Astrocyte (in vitro differentiated cells and primary cell): ENCODE measurements at regions not wholly inside any gene's neighbourhood (a gene's known extent, or its start where the extent isn't known, plus 50 kb on each side); places are given as distances from the start of the nearest gene placed in this dataset.

ENCODE experiments used
- DNase-seq: peaks from one replicate; pipeline ENCODE4 v3.0.0-alpha.2; 2010; ENCODE audit warnings: low read depth
- FAIRE-seq: peaks from 2 replicates; lab custom pipeline; 2011; peaks lifted over from hg19 to GRCh38; lab: Jason Lieb, UNC
- H2AFZ ChIP-seq: 2 replicates; pipeline ENCODE4 v1.6.0; 2012; ENCODE audit warnings: low read depth, low read length, inconsistent platforms
- H3K27ac ChIP-seq: 2 replicates; pipeline ENCODE4 v1.5.1; 2011; ENCODE audit warnings: low read depth, low read length, inconsistent platforms
- H3K27me3 ChIP-seq: 2 replicates; pipeline ENCODE4 v1.6.0; 2011; ENCODE audit warnings: low read length, inconsistent platforms; ENCODE audit not compliant: insufficient read depth
- H3K36me3 ChIP-seq: 2 replicates; pipeline ENCODE4 v1.5.1; 2011; ENCODE audit warnings: low read length, inconsistent platforms; ENCODE audit not compliant: insufficient read depth
- H3K4me1 ChIP-seq: 2 replicates; pipeline ENCODE4 v1.5.1; 2011; ENCODE audit warnings: low read length, inconsistent platforms; ENCODE audit not compliant: insufficient read depth
- H3K4me2 ChIP-seq: 2 replicates; pipeline ENCODE4 v1.6.0; 2012; ENCODE audit warnings: low read length, inconsistent platforms
- H3K4me3 ChIP-seq: 2 replicates; pipeline ENCODE4 v1.5.1; 2011; ENCODE audit warnings: low read depth, mild to moderate bottlenecking, low read length, inconsistent platforms; ENCODE audit not compliant: insufficient read depth
- H3K79me2 ChIP-seq: 2 replicates; pipeline ENCODE4 v1.6.0; 2012; ENCODE audit warnings: mild to moderate bottlenecking, low read length, inconsistent platforms; ENCODE audit not compliant: insufficient read depth
- H3K9ac ChIP-seq: 2 replicates; pipeline ENCODE4 v1.6.0; 2012; ENCODE audit warnings: mild to moderate bottlenecking, low read length, inconsistent platforms
- H3K9me3 ChIP-seq: 2 replicates; pipeline ENCODE4 v1.5.1; 2012; ENCODE audit warnings: low read depth, mild to moderate bottlenecking, low read length, inconsistent platforms; ENCODE audit not compliant: insufficient read depth
- H4K20me1 ChIP-seq: 2 replicates; pipeline ENCODE4 v1.6.0; 2012; ENCODE audit warnings: low read length, inconsistent platforms; ENCODE audit not compliant: insufficient read depth
- H3K27ac Mint-ChIP-seq: one replicate; pipeline ENCODE4 v1.8.0; 2021; ENCODE audit warnings: mild to moderate bottlenecking, mixed read lengths; ENCODE audit not compliant: unreplicated experiment
- H3K27me3 Mint-ChIP-seq: one replicate; pipeline ENCODE4 v1.8.0; 2021; ENCODE audit warnings: low read depth, mixed read lengths; ENCODE audit not compliant: unreplicated experiment
- H3K36me3 Mint-ChIP-seq: one replicate; pipeline ENCODE4 v1.8.0; 2021; ENCODE audit warnings: low read depth, mixed read lengths; ENCODE audit not compliant: unreplicated experiment
- H3K4me1 Mint-ChIP-seq: one replicate; pipeline ENCODE4 v1.8.0; 2021; ENCODE audit warnings: low read depth, mixed read lengths; ENCODE audit not compliant: unreplicated experiment
- H3K4me3 Mint-ChIP-seq: one replicate; pipeline ENCODE4 v1.8.0; 2021; ENCODE audit warnings: mild to moderate bottlenecking, moderate library complexity, mixed read lengths; ENCODE audit not compliant: unreplicated experiment
- H3K9me3 Mint-ChIP-seq: one replicate; pipeline ENCODE4 v1.8.0; 2021; ENCODE audit warnings: mild to moderate bottlenecking, mixed read lengths; ENCODE audit not compliant: unreplicated experiment
- EZH2 ChIP-seq: IDR thresholded peaks from 2 replicates; pipeline ENCODE4 v1.6.1; 2012; ENCODE audit warnings: mild to moderate bottlenecking, low read length, inconsistent platforms; ENCODE audit not compliant: insufficient read depth
- TF ChIP-seq, protein P1 (sequence below): IDR thresholded peaks from 2 replicates; pipeline ENCODE4 v1.5.1; 2011; ENCODE audit warnings: low read depth, mild to moderate bottlenecking, inconsistent platforms, low read length, moderate library complexity; ENCODE audit not compliant: insufficient read depth

GRCh38 chr5:148920646-148921288 is 94.4 kb downstream of the ADRB2 start:
- Histone ChIP-seq H3K27me3 (no peaks in the 10 kb centered on the region), H3K4me1 (no peaks in the 10 kb centered on the region), H3K36me3 (no peaks in the 10 kb centered on the region), H3K4me2 (no peak overlapping the region), H3K9ac (no peak overlapping the region), H2AFZ (no peak overlapping the region), H3K9me3 (no peaks in the 10 kb centered on the region), H3K79me2 (no peaks in the 10 kb centered on the region), H4K20me1 (no peaks in the 10 kb centered on the region), H3K4me3 (no peak overlapping the region), H3K27ac (no peak overlapping the region)
- Mint-ChIP-seq H3K36me3 (no peaks in the 10 kb centered on the region), H3K4me1 (no peaks in the 10 kb centered on the region), H3K27me3 (peaks cover 10% of the 10 kb centered on the region), H3K9me3 (peaks cover 2% of the 10 kb centered on the region), H3K4me3 (no peak overlapping the region), H3K27ac (no peak overlapping the region)
- no peak for TF ChIP-seq EZH2
- TF ChIP-seq, protein P1, sequence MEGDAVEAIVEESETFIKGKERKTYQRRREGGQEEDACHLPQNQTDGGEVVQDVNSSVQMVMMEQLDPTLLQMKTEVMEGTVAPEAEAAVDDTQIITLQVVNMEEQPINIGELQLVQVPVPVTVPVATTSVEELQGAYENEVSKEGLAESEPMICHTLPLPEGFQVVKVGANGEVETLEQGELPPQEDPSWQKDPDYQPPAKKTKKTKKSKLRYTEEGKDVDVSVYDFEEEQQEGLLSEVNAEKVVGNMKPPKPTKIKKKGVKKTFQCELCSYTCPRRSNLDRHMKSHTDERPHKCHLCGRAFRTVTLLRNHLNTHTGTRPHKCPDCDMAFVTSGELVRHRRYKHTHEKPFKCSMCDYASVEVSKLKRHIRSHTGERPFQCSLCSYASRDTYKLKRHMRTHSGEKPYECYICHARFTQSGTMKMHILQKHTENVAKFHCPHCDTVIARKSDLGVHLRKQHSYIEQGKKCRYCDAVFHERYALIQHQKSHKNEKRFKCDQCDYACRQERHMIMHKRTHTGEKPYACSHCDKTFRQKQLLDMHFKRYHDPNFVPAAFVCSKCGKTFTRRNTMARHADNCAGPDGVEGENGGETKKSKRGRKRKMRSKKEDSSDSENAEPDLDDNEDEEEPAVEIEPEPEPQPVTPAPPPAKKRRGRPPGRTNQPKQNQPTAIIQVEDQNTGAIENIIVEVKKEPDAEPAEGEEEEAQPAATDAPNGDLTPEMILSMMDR = no peak
- DNase-seq = no peak
- FAIRE-seq = no peak

DNA sequence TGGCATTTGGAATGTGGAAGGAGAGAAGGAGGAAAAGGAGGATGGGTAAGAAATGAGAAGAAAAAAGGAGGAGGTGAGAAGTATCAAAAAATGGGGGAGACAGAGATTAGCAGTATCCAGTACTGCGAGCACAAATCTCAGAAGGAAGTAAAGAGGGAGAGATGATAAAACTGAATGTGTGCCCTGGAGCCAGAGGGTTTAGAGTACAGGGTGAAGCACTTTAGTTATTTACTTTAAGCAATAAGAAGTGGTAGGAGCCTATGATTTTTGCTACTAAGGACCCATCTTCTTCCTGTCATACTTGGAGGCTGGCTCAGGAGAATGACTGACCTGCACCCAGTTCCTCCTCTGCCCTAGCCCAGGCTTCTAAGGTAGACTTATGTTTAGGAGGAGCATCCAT is 94.9 kb downstream of the ADRB2 start:
- Mint-ChIP-seq H3K4me1 (no peaks in the 10 kb centered on the region), H3K4me3 (no peak overlapping the region), H3K27ac (no peak overlapping the region), H3K27me3 (peaks cover 10% of the 10 kb centered on the region), H3K9me3 (peaks cover 2% of the 10 kb centered on the region), H3K36me3 (no peaks in the 10 kb centered on the region)
- H3K4me2 ChIP-seq = no peak overlapping the region
- DNase-seq (no peak), FAIRE-seq (no peak)
- no peak overlapping the region for H2AFZ ChIP-seq
- TF ChIP-seq, protein P1 = no peak
- H3K27me3 ChIP-seq = no peaks in the 10 kb centered on the region
- no peak overlapping the region for H3K4me3 ChIP-seq
- H4K20me1 ChIP-seq = no peaks in the 10 kb centered on the region
- H3K9me3 ChIP-seq = no peaks in the 10 kb centered on the region
- no peak overlapping the region for H3K27ac ChIP-seq
- no peaks in the 10 kb centered on the region for H3K36me3 ChIP-seq
- H3K79me2 ChIP-seq = no peaks in the 10 kb centered on the region
- H3K9ac ChIP-seq = no peak overlapping the region
- no peaks in the 10 kb centered on the region for H3K4me1 ChIP-seq

DNA sequence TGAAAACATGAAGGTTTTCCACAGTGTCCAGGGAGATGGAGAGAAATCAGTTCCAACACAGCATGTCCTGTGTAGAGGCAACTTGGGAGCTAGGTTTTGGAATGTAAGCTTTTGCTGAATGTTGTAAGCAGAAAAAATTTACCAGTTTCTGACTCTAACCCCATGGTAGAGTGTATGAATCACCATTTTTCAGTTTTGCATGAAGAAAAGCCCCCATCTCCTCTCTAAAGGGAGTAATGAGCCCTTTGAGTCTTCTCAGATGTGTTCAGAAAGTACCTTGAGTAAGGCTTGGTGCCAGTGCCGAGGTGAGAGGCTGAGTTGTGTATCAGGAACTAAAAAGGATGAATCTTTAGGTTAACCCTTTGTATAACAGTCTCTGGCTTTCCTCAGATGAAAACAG is 96.2 kb downstream of the ADRB2 start:
- FAIRE-seq = no peak

More for the DNA sequence above, 96.2 kb downstream of the ADRB2 start:
- Histone ChIP-seq H3K27ac (no peak overlapping the region), H3K9ac (no peak overlapping the region), H3K79me2 (no peaks in the 10 kb centered on the region), H3K9me3 (no peaks in the 10 kb centered on the region), H3K4me3 (no peak overlapping the region), H3K4me1 (no peaks in the 10 kb centered on the region), H3K4me2 (no peak overlapping the region), H3K27me3 (no peaks in the 10 kb centered on the region), H4K20me1 (no peaks in the 10 kb centered on the region), H2AFZ (no peak overlapping the region), H3K36me3 (no peaks in the 10 kb centered on the region)
- TF ChIP-seq, protein P1 = no peak
- TF ChIP-seq EZH2 = no peak
- Mint-ChIP-seq H3K36me3 (no peaks in the 10 kb centered on the region), H3K4me3 (no peak overlapping the region), H3K9me3 (peaks cover 2% of the 10 kb centered on the region), H3K4me1 (no peaks in the 10 kb centered on the region), H3K27me3 (peaks cover 5% of the 10 kb centered on the region), H3K27ac (no peak overlapping the region)
- DNase-seq = no peak
